ENCODE measurements at regions not wholly inside any gene's neighbourhood (a gene's known extent, or its start where the extent isn't known, plus 50 kb on each side); places are given as distances from the start of the nearest gene placed in this dataset.
"Not testable (repeated sequence)": the region's sequence is repeated elsewhere in the genome, so short reads cannot be mapped to it uniquely, and the experiment has no call there.

DNA sequence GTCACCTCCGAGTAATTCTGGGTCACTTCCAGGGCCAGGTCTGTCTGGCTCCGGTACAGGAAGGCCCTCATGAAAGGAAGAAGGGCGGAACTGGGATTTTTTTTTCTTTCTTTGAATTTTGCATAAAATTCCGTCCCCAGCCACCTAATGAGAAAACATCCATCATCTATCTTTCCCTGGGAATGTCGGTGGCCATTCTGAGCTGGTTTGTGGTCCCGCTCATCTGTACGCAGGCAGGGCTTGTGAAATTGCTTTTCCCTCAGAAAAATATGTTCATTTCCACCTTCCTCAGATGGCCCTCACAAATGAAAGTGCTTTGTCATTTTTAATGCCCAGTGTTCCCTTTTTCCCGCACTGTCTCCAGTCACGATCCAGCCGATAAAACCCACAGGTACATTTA lies 353.0 kb upstream of the ZFHX3 start:
- DNase-seq (ENCODE audit: low spot score) = no peak

DNA sequence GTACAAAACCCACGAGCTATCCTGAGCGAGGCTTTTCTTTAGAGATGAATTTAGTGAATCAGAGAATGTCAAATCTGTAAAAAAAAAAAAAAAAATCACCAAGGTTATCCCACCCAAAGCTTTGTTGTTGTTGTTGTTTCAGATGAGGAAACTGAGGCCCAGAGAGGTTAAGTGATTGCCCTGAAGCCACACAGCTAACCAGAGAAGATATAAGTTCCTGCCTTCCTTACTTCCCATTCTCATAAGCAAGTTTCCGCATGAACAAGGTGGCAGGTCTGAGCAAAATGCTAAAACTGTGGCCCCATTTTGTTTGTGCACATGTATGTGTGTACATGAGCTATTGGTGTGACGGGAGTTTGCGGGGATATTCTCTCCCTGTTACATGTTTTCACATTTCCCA lies 352.1 kb upstream of the ZFHX3 start:
- no peak for DNase-seq (ENCODE audit: low spot score)

DNA sequence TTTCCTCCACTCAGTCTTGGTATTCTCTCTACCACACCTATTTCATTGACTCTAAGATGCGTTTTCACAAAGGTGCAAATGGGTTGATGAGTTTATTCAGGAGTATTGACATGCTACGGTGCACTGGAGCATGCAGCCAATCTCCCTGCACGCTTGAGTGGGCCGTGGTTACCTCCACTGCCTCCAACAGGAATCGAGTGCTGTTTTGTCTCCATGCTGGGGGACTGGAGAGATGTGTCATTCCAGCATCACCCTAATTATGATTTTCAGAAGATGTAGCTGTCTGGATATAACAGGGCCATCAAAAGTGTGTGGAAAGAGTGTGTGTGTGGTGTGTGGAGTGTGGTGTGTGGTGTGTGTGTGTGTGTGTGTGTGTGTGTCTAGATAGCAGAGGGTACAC lies 351.6 kb upstream of the ZFHX3 start:
- DNase-seq (ENCODE audit: low spot score) = no peak

DNA sequence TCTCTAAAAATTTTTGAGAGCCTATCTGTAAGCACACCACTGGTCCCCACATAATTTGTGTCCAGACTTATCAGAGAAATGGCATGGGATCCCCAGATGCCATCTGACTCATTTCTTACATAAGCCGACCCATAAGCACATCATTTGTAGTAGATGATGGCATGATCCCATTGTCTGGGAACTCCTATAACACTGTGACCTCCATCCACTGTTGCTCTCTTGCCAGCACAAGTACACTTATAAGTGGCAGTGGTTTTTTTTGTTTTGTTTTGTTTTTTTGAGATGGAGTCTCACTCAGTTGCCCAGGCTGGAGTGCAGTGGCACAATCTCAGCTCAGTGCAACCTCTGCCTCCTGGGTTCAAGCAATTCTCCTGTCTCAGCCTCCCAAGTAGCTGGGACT lies 350.7 kb upstream of the ZFHX3 start:
- not testable (repeated sequence) for DNase-seq (ENCODE audit: low spot score)

DNA sequence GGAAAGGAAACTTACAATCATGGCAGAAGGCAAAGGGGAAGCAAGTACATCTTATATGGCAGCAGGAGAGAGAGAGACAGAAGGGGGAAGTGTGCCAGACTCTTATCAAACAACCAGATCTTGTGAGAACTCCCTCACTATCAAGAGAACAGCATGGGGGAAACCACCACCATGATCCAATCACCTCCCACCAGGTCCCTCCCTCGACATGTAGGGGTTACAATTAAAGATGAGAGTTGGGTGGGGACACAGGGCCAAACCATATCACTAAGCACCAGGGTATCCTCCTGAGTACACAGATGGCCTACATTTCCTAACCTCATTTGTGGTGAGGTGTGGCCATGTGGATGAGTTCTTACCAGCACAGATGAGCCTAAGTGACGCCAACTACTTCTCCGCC lies 348.6 kb upstream of the ZFHX3 start:
- DNase-seq (ENCODE audit: low spot score) = no peak

DNA sequence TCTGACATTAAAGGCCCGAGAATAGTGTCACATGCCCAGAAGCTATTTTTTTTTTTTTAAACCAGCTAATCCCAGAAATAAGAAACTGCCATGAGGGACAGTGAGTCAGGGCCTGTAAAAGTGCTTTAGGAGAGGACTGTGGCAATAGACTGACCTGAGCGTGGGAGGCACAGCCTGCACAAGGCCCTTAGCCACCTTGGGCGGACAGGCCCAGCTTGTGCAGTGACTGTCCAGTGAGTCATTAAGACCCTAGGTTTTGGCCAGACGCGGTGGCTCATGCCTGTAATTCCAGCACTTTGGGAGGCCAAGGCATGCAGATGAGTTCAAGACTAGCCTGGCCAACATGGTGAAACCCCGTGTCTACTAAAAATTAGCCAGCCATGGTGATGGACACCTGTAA lies 343.0 kb upstream of the ZFHX3 start:
- DNase-seq (ENCODE audit: low spot score) = no peak

DNA sequence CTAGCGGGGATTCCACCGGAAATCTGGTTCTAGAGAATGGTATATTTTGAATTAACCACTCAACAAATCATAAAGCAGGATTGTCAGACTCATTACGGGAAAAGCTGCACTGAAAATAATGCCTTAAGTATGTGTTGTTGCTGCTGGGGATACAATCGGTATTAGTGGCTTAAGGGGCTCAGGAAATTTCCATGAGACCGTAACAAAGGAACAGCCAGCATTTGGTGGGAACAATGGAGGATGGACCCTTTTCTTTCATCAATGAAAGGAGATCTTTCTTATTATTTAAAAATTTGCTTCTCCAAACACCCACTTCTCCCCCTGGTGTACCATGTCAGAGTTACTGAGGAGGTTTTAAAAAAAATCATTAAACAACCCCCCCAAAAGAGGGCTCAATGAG lies 342.6 kb upstream of the ZFHX3 start:
- DNase-seq (ENCODE audit: low spot score) = no peak

DNA sequence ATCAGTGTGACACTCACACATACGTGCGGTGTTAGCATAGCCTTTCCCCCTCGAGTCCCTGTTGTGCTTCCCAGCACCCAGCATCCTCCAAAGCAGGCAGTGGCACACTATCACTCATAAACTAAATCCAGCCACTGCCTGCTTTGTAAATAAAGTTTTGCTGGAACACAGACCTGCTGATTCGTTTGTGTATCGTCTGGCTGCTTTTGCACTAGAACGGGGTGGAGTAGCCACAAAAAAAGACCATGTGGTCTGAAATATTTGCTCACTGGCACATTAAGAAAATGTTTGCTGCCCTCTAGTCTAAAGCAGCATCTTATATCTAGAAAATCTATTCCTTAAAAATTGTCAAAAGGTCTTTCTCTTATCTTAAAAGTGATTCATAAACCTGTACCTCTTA lies 341.2 kb upstream of the ZFHX3 start:
- DNase-seq (ENCODE audit: low spot score) = no peak

DNA sequence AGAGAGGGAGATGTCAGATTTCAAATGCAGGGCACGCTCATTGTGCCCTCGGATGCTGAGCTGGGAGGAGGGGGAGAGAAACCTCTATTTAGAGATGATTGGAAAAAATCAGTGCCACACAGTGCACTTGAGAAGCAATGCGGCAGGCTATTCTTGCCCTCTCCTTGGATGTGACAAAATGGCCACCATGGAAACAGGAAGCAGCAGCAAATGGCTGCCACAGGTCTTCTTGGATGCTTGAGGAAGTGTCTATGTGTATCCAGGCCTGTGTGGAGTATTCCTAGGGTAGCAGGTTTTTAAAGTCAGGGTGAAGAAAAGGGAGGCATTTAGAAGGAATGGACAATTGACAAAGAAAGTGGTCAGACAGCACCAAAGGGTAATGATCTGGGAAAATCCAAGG lies 340.1 kb upstream of the ZFHX3 start:
- no peak for DNase-seq (ENCODE audit: low spot score)

DNA sequence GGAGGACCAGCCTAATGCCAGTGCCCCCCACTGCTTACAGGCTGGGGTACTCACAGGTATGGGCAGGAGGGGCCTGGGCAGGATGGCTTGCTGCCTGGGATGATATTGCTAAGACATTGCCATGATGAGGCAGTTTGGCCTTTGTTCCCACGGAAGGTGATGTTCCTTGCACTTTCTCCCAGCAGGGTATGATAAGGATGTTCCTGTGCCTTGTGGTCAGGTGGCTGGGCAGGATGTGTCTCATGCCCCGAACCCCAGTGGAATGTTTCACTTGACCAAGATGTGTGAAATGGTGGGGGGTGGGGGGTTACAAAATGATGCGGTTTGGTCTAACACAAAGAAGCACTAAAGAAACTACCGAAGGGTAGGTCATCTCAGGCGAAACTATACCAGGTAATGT lies 337.8 kb upstream of the ZFHX3 start:
- DNase-seq (ENCODE audit: low spot score) = no peak

DNA sequence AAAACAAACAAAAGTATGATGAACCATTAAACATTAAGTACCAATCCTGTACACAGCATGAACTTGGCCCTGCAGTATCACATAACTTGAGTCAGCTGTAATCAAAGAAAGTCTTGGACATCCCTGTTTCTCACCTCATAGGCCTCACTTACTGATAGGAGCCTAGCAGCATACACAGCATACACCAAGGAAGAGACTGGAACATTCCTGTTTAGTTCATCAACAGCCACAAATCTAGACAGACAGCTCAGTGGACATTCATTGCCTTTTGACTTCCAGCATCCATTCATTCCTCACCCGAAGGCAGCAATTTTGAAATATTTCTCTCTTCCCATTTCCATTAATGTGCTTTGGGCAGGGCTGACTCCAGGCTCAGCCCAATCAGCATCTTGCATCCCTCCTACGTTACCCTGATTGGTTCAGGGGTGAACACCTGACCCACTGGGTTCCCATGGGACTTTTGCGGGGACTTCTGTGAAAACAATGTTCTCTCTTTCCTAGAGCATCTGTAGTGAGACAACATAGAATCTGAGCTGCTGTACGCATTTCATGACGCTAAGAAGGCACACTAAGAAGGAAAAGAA lies 336.7 kb upstream of the ZFHX3 start:
- DNase-seq (ENCODE audit: low spot score) = no peak

DNA sequence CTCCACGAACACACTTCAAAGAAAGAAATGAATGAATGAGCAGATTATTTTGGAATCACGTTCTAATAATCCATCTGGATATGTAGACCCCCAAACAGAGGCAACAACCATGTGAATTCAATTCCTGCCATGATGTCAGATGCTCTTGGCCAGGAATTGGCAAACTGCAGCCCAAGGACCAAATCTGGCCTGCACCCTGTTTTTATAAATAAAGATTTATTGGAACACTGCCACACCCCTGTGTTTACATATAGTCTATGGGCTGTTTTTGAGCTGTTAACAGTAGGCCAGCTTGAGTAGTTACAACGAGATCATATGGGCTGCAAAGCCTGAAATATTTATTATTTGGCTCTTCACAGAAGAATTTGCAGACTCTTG lies 336.0 kb upstream of the ZFHX3 start:
- no peak for DNase-seq (ENCODE audit: low spot score)

DNA sequence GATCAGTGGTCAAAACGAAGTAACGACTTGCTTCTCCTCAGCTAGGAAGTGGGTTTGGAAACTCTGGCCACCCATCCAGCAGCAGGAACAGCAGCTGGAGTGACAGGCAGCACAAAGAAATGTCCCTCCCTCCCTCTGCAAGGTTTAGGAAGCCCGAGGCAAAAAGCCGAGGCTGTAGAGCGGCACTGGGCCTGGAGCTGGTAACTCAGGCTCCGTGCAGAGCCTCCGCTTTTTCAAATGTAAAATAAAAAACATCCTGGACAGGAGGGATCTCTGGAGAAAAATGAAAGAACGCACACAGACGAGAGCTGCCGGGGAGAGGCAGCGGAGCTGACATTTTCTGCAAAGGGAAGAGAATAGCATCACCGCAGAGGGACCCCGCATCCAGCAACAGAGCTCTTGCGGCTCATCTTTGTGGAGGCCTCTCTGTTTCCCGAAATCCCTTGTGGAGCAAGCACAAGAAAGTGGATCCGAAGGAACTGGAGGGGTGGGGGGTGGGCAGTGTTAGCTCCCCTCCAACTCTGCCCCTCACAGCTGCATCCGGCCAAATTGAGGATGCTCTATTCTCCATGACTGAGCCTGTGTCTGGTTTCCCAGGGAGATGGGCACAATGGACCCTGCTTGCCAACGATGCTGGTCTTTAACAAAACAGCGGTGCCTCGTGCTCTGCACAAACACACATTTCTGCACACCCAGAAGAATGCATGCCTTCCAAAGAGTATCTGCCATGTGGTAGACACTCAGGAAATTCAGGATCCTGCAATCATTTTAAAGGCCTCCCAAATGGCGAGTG lies 335.5 kb upstream of the ZFHX3 start:
- DNase-seq (ENCODE audit: low spot score) = no peak

DNA sequence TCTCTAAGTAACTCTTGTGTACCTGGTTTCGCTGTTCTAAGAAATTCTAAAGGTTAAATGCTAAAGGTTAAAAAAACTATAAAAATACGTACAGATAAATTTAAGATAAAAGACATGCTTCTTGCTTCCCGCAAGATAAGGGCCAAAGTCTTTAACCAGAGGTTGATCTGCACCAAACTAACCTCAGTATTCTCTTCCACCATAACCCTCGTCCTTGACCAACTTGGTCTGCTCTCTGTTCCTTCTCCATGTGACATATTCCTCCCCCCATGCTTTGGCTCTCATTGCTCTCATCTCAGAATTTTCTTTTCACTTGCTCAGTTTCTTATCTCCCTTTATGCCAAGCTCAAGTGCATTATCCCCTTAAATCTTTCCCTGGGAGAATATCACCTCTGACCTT lies 330.5 kb upstream of the ZFHX3 start:
- no peak for DNase-seq (ENCODE audit: low spot score)

DNA sequence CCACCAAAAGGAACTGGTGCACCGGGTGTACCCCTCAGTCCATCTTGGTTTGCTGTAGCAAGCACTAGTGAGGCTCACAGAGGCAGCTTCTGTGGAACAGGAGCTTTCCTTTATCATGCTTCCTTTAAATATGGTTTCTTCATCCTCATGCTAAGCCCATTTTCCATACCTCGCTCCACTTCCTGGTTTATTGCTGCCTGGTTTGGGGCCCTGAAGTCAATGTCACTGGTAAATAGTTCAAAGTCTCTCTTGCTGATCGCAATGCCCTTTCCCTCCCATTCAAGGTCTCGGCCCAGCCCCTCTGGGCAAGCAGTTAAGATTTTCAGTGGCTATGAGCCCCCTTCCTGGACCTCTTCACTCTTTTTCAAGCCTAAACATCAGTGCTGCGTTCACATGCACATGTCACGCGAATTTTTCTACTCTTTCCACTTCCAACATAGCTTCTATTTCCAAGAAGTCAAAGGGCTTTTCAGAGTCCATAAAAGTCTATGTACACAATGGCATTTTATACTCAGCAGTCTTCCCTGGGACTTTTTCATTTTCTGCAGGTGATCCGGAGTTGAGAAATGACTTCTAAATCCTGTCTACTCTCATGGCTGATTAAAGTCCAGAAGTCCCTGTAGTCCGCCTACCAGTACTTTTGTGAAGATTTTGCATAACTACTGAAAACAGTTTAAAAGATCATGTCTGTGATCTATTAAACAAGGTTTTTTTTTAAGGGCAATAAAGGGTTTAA lies 323.8 kb upstream of the ZFHX3 start:
- no peak for DNase-seq (ENCODE audit: low spot score)

DNA sequence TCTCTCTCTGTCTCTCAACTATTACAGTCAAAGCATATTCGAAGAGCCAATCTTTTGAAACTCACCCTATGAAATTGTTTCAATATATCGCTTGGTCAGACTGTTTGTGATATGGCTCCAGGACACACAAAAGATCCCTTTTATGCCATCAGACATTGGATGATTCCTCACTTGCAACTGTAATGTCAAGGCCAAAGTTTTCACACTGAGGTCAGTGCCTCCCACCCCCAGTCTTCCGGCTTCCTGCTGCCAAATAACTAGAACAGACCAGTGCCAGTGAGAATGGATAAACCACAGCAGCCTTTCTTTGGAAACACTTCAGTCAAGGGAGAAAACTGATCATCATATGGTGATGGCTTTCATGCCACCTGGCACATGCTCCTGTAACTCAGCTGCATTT lies 321.9 kb upstream of the ZFHX3 start:
- DNase-seq (ENCODE audit: low spot score) = no peak

DNA sequence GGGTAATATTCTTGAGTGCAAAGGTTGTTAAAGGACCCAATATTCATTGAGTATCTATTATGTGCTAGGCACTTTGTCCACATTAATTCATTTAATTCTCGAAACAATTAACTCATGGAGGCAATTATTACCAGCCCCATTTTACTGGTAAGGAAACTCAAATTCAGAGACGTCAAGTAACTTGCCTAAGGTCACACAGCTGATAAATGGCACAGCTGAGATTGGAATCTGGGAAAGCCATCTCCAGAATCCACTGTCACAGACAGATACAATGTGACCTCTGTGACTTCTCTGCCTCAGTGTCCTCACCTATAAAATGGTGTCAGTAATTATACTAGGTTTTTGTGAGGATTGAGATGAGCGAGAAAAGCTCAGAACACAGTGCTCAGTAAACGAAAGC lies 320.8 kb upstream of the ZFHX3 start:
- DNase-seq (ENCODE audit: low spot score) = no peak

DNA sequence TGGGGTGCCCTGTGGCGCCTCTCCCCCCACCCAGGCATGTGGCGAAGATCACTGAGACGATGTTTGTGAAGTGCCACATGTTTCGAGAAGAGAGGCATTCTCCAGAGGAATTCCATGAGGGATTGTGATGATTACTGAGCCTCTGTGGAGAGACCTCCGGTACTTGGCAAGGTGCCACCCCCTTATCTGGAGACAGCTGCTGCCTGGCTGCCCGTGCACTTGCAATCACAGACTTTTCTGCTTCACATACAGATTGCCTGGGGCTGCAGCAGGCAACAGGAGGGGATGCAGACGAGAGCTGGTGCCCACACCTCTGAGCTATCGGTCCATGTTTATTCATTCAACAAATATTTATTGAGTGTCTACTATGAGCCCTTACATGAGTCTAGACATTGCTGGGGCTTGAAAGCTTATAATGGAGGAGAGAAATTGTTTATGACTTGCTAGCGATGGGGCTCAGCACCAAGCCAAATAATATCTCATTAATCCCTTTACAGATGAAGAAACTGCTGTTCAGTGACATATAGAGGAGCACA lies 317.2 kb upstream of the ZFHX3 start:
- DNase-seq (ENCODE audit: low spot score) = no peak

DNA sequence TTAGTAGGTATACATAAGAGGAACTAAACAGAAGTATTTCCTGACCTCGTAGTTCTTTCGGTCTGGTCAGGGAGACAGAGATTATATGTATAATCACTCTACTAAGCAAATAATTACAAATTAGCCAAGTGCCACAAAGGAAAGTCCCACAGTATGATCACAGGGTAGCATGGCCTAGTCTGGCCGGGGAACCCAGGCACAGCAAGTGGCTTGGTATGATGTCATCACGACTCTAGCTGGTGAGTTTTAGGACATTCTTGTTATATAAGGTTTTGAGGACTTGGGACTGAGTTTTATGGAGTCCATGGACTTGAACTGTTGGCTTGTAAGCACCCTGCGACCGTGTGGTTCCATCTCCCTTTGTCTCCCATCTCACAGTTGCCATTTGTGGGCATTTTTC lies 316.5 kb upstream of the ZFHX3 start:
- no peak for DNase-seq (ENCODE audit: low spot score)

DNA sequence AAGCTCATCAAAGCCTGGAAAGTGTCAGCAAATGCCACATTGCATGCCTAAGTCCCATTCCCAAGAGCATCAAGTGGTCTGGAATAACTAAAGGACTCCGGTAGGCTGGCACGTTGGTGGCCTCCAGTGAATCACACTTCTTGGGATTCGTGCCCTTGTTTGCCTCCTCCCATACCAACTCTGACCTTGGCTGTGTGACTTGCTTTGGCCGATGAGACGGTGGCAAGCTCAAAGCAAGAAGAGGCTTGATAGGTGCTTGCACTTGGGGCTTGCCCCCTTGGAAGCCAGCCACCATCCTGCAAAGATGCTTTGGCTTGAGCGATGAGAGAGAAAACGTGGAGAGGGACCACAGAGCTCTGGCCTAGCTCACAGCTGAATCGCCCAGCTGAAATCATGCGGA lies 313.1 kb upstream of the ZFHX3 start:
- DNase-seq (ENCODE audit: low spot score) = no peak

DNA sequence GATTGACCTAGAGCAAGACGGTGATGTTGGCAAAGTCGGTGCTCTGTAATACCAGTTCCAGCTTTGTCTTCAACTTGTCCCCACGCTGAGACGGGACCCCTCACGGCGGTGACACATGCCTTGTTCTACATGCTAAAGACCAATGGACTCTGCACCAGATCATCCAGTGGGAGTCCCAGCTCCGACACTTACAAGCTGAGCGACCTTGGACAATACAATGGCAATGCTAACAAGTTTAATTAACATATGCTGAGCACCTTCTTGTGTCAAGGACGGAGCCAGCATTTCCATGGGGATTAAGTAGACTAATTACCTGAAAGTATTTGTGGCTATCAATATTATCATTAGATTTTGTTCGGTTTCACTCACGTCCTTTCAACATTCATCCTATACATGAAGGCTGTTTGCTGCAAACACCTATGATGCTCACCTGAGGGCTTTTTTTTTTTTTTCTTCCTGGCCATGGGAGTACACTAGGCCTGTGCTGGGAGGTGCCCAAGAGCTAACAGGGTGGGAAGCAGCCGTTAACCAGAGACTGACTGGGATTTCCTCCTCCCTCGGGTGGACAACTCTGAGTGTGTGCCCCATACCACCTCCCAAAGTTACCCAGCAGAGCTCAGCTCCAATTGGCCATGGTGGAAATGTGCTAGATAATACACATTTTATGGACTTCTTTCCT lies 308.6 kb upstream of the ZFHX3 start:
- DNase-seq (ENCODE audit: low spot score) = no peak

DNA sequence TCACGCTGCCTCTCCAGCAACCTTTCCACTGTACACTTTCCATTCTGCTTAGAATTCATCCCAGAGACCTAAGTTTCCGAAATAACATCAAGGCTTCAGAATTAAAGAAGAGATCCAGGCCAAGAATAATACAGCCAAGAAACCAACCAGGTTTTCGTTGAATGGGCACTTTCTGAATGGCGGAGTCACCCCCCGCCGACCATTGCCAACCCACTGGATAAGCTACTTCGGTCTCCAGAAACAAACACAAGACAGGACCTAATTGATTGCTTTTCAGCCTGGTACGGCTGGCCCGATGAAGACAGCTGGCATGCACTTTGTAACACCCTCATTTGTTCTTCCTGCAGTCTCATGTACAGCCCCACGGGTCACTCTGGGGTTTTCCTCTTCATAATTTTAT lies 308.1 kb upstream of the ZFHX3 start:
- no peak for DNase-seq (ENCODE audit: low spot score)

DNA sequence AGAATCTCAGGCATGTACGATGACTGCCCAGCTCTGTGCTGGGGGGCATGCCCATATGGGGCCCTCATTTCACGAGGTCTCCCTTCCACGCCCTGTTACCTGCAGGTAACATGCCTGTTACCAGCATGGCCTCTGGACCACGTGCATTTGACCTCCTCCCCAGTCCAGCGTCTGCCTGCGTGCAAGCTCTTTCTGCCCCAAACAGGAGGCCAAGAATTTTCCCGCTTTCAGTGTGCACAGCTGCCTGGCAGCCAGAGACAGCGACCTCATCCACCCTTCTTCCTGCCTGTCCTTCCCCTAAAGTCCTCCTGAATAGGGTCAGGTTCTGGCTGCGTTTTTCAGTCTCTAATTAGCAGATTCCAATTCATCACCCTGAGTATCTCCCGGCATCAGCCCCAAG lies 306.5 kb upstream of the ZFHX3 start:
- DNase-seq (ENCODE audit: low spot score) = no peak
